Suprapubic skin (tissue), 4 donors: ENCODE measurements at regions not wholly inside any gene's neighbourhood (a gene's known extent, or its start where the extent isn't known, plus 50 kb on each side); places are given as distances from the start of the nearest gene placed in this dataset.

Experiments used
- EP300 ChIP-seq: sonication (generic); formaldehyde crosslinking; IDR thresholded peaks from one replicate; pipeline ENCODE4 v1.6.1; 2017; ENCODE audit warnings: antibody characterized with exemption
- POLR2A ChIP-seq, 2 donors: fragments of 450-650 bp; IDR thresholded peaks; one replicate each; pipeline ENCODE4 v1.6.1; 2017; ENCODE audit warnings: antibody characterized with exemption in 2 of 2, mild to moderate bottlenecking in 2 of 2, moderate library complexity in 2 of 2
- POLR2AphosphoS5 ChIP-seq, 3 donors: sonication (generic); formaldehyde crosslinking; IDR thresholded peaks; one replicate each; pipeline ENCODE4 v1.6.1; 2017; ENCODE audit warnings: antibody characterized with exemption in 3 of 3
- TF ChIP-seq, protein P1 (sequence below), 2 donors: fragments of 200-600 bp in 1 of 2; fragments of 450-650 bp in 1 of 2; sonication (generic) in 1 of 2; IDR thresholded peaks; one replicate each; pipeline ENCODE4 v1.5.1; 2016 to 2019; ENCODE audit warnings: antibody characterized with exemption in 2 of 2, mild to moderate bottlenecking in 1 of 2, moderate library complexity in 1 of 2

DNA sequence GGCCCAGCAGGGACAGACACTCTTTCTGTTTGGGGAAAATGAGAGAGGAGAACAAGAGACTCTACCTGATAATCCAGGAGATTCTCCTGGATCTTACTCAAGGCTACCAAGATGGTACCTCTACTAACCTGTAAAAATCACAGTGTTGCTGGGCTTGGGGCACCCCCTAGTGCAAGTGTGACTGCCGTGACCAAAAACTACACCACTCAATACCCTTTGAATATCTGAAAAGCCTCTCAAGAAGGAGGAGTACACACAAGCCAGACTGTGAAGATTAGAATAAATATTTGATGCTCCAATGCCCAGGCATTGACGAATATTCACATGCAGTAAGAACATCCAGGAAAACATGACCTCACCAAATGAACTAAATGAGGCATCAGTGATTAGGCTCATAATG, 965.4 kb downstream of the LRFN5 start:
- TF ChIP-seq POLR2AphosphoS5 (IDR thresholded peaks at IDR 0.05): no peak
- TF ChIP-seq POLR2A (IDR thresholded peaks at IDR 0.05): no peak
- TF ChIP-seq, protein P1, sequence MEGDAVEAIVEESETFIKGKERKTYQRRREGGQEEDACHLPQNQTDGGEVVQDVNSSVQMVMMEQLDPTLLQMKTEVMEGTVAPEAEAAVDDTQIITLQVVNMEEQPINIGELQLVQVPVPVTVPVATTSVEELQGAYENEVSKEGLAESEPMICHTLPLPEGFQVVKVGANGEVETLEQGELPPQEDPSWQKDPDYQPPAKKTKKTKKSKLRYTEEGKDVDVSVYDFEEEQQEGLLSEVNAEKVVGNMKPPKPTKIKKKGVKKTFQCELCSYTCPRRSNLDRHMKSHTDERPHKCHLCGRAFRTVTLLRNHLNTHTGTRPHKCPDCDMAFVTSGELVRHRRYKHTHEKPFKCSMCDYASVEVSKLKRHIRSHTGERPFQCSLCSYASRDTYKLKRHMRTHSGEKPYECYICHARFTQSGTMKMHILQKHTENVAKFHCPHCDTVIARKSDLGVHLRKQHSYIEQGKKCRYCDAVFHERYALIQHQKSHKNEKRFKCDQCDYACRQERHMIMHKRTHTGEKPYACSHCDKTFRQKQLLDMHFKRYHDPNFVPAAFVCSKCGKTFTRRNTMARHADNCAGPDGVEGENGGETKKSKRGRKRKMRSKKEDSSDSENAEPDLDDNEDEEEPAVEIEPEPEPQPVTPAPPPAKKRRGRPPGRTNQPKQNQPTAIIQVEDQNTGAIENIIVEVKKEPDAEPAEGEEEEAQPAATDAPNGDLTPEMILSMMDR (IDR thresholded peaks at IDR 0.05): no peak
- no peak for TF ChIP-seq EP300
